ENCODE measurements at regions not wholly inside any gene's neighbourhood (a gene's known extent, or its start where the extent isn't known, plus 50 kb on each side); places are given as distances from the start of the nearest gene placed in this dataset.

GRCh38 chr5:145072889-145073288 lies 762.3 kb downstream of the PRELID2 start:
- TF ChIP-seq, protein P1, sequence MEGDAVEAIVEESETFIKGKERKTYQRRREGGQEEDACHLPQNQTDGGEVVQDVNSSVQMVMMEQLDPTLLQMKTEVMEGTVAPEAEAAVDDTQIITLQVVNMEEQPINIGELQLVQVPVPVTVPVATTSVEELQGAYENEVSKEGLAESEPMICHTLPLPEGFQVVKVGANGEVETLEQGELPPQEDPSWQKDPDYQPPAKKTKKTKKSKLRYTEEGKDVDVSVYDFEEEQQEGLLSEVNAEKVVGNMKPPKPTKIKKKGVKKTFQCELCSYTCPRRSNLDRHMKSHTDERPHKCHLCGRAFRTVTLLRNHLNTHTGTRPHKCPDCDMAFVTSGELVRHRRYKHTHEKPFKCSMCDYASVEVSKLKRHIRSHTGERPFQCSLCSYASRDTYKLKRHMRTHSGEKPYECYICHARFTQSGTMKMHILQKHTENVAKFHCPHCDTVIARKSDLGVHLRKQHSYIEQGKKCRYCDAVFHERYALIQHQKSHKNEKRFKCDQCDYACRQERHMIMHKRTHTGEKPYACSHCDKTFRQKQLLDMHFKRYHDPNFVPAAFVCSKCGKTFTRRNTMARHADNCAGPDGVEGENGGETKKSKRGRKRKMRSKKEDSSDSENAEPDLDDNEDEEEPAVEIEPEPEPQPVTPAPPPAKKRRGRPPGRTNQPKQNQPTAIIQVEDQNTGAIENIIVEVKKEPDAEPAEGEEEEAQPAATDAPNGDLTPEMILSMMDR (IDR thresholded peaks at IDR 0.05; ENCODE audit: insufficient read depth, low read depth, low read length): no peak
- H3K36me3 ChIP-seq (ENCODE audit: control insufficient read depth, insufficient read depth, low read length): no peaks in the 10 kb centered on the region
- ChIA-PET POLR2A (no interaction called here), CTCF (no interaction called here)
- DNase-seq (ENCODE audit: low read depth): no peak
- H3K27me3 ChIP-seq (ENCODE audit: control insufficient read depth, insufficient read depth, low read length): no peaks in the 10 kb centered on the region
- H3K4me3 ChIP-seq (ENCODE audit: low read depth, low read length): no peak overlapping the region

DNA sequence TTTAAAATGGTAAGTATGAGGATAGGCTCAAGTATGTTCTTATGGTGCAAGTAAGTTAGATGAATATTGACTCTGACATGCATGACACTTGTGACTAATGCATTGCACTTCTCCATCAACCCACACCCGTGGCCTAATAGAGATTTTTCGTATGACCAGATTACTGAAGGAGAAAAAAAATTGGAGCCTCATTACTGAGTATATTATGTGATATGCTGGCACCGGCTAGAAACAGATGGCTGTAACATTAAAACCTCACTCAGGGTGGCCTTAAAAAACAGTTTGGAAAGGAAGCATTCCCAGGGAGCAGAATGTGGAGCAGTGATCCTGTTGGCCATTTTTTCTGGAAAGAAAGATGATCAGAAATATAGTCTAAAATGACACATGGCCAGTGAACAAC lies 766.4 kb downstream of the PRELID2 start:
- POLR2A ChIA-PET: no interaction called here
- no peaks in the 10 kb centered on the region for H3K27me3 ChIP-seq (ENCODE audit: control insufficient read depth, insufficient read depth, low read length)
- H3K36me3 ChIP-seq (ENCODE audit: control insufficient read depth, insufficient read depth, low read length): no peaks in the 10 kb centered on the region
- no peak overlapping the region for H3K4me3 ChIP-seq (ENCODE audit: low read depth, low read length)
- TF ChIP-seq, protein P1 (IDR thresholded peaks at IDR 0.05; ENCODE audit: insufficient read depth, low read depth, low read length): no peak
- DNase-seq (ENCODE audit: low read depth): no peak
- CTCF ChIA-PET: no interaction called here

GRCh38 chr5:145062280-145063062 lies 772.7 kb downstream of the PRELID2 start:
- DNase-seq (ENCODE audit: low read depth): peak; percentile 4
- POLR2A ChIA-PET: no interaction called here
- TF ChIP-seq, protein P1 (IDR thresholded peaks at IDR 0.05; ENCODE audit: insufficient read depth, low read depth, low read length): no peak

GRCh38 chr5:145056800-145057199 lies 778.3 kb downstream of the PRELID2 start:
- CTCF ChIA-PET: interaction anchor here (1.2 kb wide), 1 partner anchor 14 kb away, joined by 3 read pairs; no protein-coding TSS in a partner anchor
- Histone ChIP-seq H3K4me3 (ENCODE audit: low read depth, low read length) (no peak overlapping the region), H3K27me3 (ENCODE audit: control insufficient read depth, insufficient read depth, low read length) (no peaks in the 10 kb centered on the region), H3K36me3 (ENCODE audit: control insufficient read depth, insufficient read depth, low read length) (no peaks in the 10 kb centered on the region)
- DNase-seq (ENCODE audit: low read depth): no peak
- POLR2A ChIA-PET: no interaction called here
- TF ChIP-seq, protein P1 (IDR thresholded peaks at IDR 0.05; ENCODE audit: insufficient read depth, low read depth, low read length): no peak

More at GRCh38 chr5:145062280-145063062, 772.7 kb downstream of the PRELID2 start:
- no peaks in the 10 kb centered on the region for H3K27me3 ChIP-seq (ENCODE audit: control insufficient read depth, insufficient read depth, low read length)
- H3K36me3 ChIP-seq (ENCODE audit: control insufficient read depth, insufficient read depth, low read length): no peaks in the 10 kb centered on the region
- no peak overlapping the region for H3K4me3 ChIP-seq (ENCODE audit: low read depth, low read length)
- CTCF ChIA-PET: no interaction called here

DNA sequence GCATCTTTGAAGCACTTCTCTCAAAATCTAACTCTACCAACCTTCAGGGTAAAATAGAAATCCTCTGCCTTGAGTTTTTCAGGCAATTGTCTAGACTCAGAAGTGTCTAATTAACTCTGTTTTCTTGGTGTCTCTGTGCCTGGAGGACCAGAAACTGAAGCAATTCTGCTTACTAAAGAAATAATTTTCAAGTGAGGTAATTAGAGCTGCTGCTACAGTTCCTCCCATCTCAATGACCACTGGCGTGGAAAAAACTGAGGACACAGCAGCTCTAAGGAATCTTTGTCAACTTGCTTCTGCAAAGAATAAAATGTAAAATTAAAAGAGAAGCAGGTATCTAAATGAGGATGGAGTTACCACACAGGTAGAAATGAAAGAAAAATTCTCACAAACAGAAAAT lies 785.0 kb downstream of the PRELID2 start:
- ChIA-PET POLR2A (no interaction called here), CTCF (no interaction called here)
- DNase-seq (ENCODE audit: low read depth): no peak
- TF ChIP-seq, protein P1 (IDR thresholded peaks at IDR 0.05; ENCODE audit: insufficient read depth, low read depth, low read length): no peak
- Histone ChIP-seq H3K27me3 (ENCODE audit: control insufficient read depth, insufficient read depth, low read length) (no peaks in the 10 kb centered on the region), H3K4me3 (ENCODE audit: low read depth, low read length) (no peak overlapping the region), H3K36me3 (ENCODE audit: control insufficient read depth, insufficient read depth, low read length) (no peaks in the 10 kb centered on the region)
